Testis (tissue), 2 donors: ENCODE measurements at regions not wholly inside any gene's neighbourhood (a gene's known extent, or its start where the extent isn't known, plus 50 kb on each side); places are given as distances from the start of the nearest gene placed in this dataset.

Source experiments
- DNase-seq: peaks from one replicate; pipeline ENCODE4 v3.0.0-alpha.2; 2019
- H3K27ac ChIP-seq, 2 donors: fragments of 200-600 bp; sonication (generic); one replicate each; pipeline ENCODE4 v1.5.1; 2019
- H3K27me3 ChIP-seq: fragments of 200-600 bp; sonication (generic); one replicate; pipeline ENCODE4 v1.5.1; 2019
- H3K36me3 ChIP-seq: fragments of 200-600 bp; sonication (generic); one replicate; pipeline ENCODE4 v1.5.1; 2017; ENCODE audit warnings: low read depth; ENCODE audit errors: missing control alignments
- H3K4me1 ChIP-seq: fragments of 200-600 bp; sonication (generic); one replicate; pipeline ENCODE4 v1.5.1; 2019
- H3K4me3 ChIP-seq, 2 donors: fragments of 200-600 bp; sonication (generic); one replicate each; pipeline ENCODE4 v1.5.1; 2017 to 2019
- H3K9me3 ChIP-seq: fragments of 200-600 bp; sonication (generic); one replicate; pipeline ENCODE4 v1.5.1; 2017
- CTCF ChIP-seq, 3 experiments: fragments of 450-650 bp in 2 of 3; fragments of 200-600 bp in 1 of 3; sonication (generic) in 1 of 3; IDR thresholded peaks; one replicate each; pipeline ENCODE4 v1.5.1; 2016 to 2019; ENCODE audit warnings: antibody characterized with exemption in 3 of 3, mild to moderate bottlenecking in 2 of 3, moderate library complexity in 1 of 3
- POLR2A ChIP-seq: fragments of 450-650 bp; IDR thresholded peaks from one replicate; pipeline ENCODE4 v1.6.1; 2017; ENCODE audit warnings: antibody characterized with exemption, mild to moderate bottlenecking, moderate library complexity
- WGBS, 2 donors: methylation state at CpG; one replicate each; pipeline ENCODE4 v1.1.5; 2018; 5-methylcytosine and 5-hydroxymethylcytosine counted together
- intact Hi-C: fragments of 100-400 bp; cut with DNase I; formaldehyde crosslinking; loops from one replicate; pipeline ENCODE4 v1.15.1; 2023; ENCODE audit warnings: low total_unique reads

- intact Hi-C loops, result no loop called here
- 53 to 56% methylated on average over 12 of the region's 12 CpGs for whole genome bisulfite sequencing, 2 donors
- H3K4me1 ChIP-seq, result no peaks in the 10 kb centered on the region
- no peaks in the 10 kb centered on the region for H3K9me3 ChIP-seq
- H3K27ac ChIP-seq, result no peak overlapping the region
- no peaks in the 10 kb centered on the region for H3K27me3 ChIP-seq
- H3K36me3 ChIP-seq, result no peaks in the 10 kb centered on the region
- TF ChIP-seq POLR2A (no peak), CTCF (IDR thresholded peaks at IDR 0.05) (no peak)
- no peak overlapping the region for H3K4me3 ChIP-seq
- DNase-seq, result no peak
These were observed 99.8 kb upstream of the WSCD2 start for GRCh38 chr12:108029051-108029835.

GRCh38 chr12:108033090-108033489 lies 96.0 kb upstream of the WSCD2 start:
- H3K4me3 ChIP-seq, result no peak overlapping the region
- intact Hi-C loops, result no loop called here
- H3K36me3 ChIP-seq, result no peaks in the 10 kb centered on the region
- no peaks in the 10 kb centered on the region for H3K27me3 ChIP-seq
- H3K9me3 ChIP-seq, result no peaks in the 10 kb centered on the region
- 64 to 70% methylated on average over 2 of the region's 2 CpGs for WGBS, 2 donors
- no peak for DNase-seq
- no peak overlapping the region for H3K27ac ChIP-seq
- no peaks in the 10 kb centered on the region for H3K4me1 ChIP-seq
- no peak for TF ChIP-seq POLR2A
- no peak for TF ChIP-seq CTCF (IDR thresholded peaks at IDR 0.05)

GRCh38 chr12:108035372-108035771 lies 93.7 kb upstream of the WSCD2 start:
- H3K36me3 ChIP-seq, result no peaks in the 10 kb centered on the region
- WGBS, 2 donors, result 94 to 100% methylated on average over 1 of the region's 1 CpG
- H3K27me3 ChIP-seq, result no peaks in the 10 kb centered on the region
- intact Hi-C loops, result no loop called here
- DNase-seq, result no peak
- H3K4me1 ChIP-seq, result no peaks in the 10 kb centered on the region
- TF ChIP-seq CTCF (IDR thresholded peaks at IDR 0.05) (no peak), POLR2A (no peak)
- no peak overlapping the region for H3K27ac ChIP-seq
- no peak overlapping the region for H3K4me3 ChIP-seq
- H3K9me3 ChIP-seq, result no peaks in the 10 kb centered on the region

- no peaks in the 10 kb centered on the region for H3K9me3 ChIP-seq
- no peak overlapping the region for H3K4me3 ChIP-seq
- intact Hi-C loops, result no loop called here
- H3K4me1 ChIP-seq, result peaks cover 6% of the 10 kb centered on the region
- DNase-seq, result no peak
- 86 to 93% methylated on average over 5 of the region's 5 CpGs for WGBS, 2 donors
- TF ChIP-seq CTCF (IDR thresholded peaks at IDR 0.05) (no peak), POLR2A (no peak)
- no peak overlapping the region for H3K27ac ChIP-seq
- no peaks in the 10 kb centered on the region for H3K36me3 ChIP-seq
- no peaks in the 10 kb centered on the region for H3K27me3 ChIP-seq
These were observed 91.1 kb upstream of the WSCD2 start for GRCh38 chr12:108037960-108038359.

GRCh38 chr12:108039794-108040193 lies 89.3 kb upstream of the WSCD2 start:
- no peak overlapping the region for H3K27ac ChIP-seq
- intact Hi-C loops, result no loop called here
- 88 to 97% methylated on average over 4 of the region's 4 CpGs for WGBS, 2 donors
- TF ChIP-seq POLR2A, result no peak
- TF ChIP-seq CTCF (IDR thresholded peaks at IDR 0.05), result no peak
- H3K4me3 ChIP-seq, result no peak overlapping the region
- no peaks in the 10 kb centered on the region for H3K36me3 ChIP-seq
- no peaks in the 10 kb centered on the region for H3K9me3 ChIP-seq
- H3K27me3 ChIP-seq, result no peaks in the 10 kb centered on the region
- peaks cover 6% of the 10 kb centered on the region for H3K4me1 ChIP-seq
- no peak for DNase-seq
